Activated CD4-positive, CD25-positive, alpha-beta regulatory T cell treated with anti-CD3 and anti-CD28 coated beads, Interleukin-2, amount 50 U/mL, for 24 hours (primary cell): ENCODE measurements at regions not wholly inside any gene's neighbourhood (a gene's known extent, or its start where the extent isn't known, plus 50 kb on each side); places are given as distances from the start of the nearest gene placed in this dataset.

Experiments used
- ATAC-seq, 2 donors: fragments of 150-1000 bp; cut with Tn5 transposase; one replicate each; pipeline ENCODE4 v1.10.0; 2021; ENCODE audit warnings: mild to moderate bottlenecking in 1 of 2, moderate library complexity in 1 of 2

GRCh38 chr11:28517621-28518020 is 409.4 kb downstream of the METTL15 start:
- no peak for ATAC-seq

- no peak for ATAC-seq
Observed at GRCh38 chr11:28514391-28514790, 406.2 kb downstream of the METTL15 start.

- no peak for ATAC-seq
Observed at GRCh38 chr11:28512143-28512756, 404.1 kb downstream of the METTL15 start.

- no peak for ATAC-seq
Observed at GRCh38 chr11:28505232-28505631, 397.0 kb downstream of the METTL15 start.

GRCh38 chr11:28504555-28505110 is 396.4 kb downstream of the METTL15 start:
- ATAC-seq, result no peak

GRCh38 chr11:28495333-28495732 is 387.1 kb downstream of the METTL15 start:
- ATAC-seq, result no peak

- no peak for ATAC-seq
Observed at GRCh38 chr11:28491431-28491830, 383.2 kb downstream of the METTL15 start.

- no peak for ATAC-seq
Observed at GRCh38 chr11:28490773-28491382, 382.7 kb downstream of the METTL15 start.

- no peak for ATAC-seq
Observed at GRCh38 chr11:28488336-28488735, 380.1 kb downstream of the METTL15 start.

GRCh38 chr11:28483072-28483867 is 375.1 kb downstream of the METTL15 start:
- no peak for ATAC-seq

- no peak for ATAC-seq
Observed at GRCh38 chr11:28482666-28483065, 374.5 kb downstream of the METTL15 start.

- ATAC-seq, result no peak
Observed at GRCh38 chr11:28481616-28482480, 373.7 kb downstream of the METTL15 start.

- no peak for ATAC-seq
Observed at GRCh38 chr11:28480406-28480805, 372.2 kb downstream of the METTL15 start.

- peak in 1 of 2 donors; percentile 51 for ATAC-seq
Observed at GRCh38 chr11:28476864-28477263, 368.7 kb downstream of the METTL15 start.

GRCh38 chr11:28476049-28476448 is 367.9 kb downstream of the METTL15 start:
- ATAC-seq, result no peak

GRCh38 chr11:28472904-28473303 is 364.7 kb downstream of the METTL15 start:
- ATAC-seq, result no peak

GRCh38 chr11:28471537-28471936 is 363.3 kb downstream of the METTL15 start:
- ATAC-seq, result no peak

- ATAC-seq, result no peak
Observed at GRCh38 chr11:28470180-28470579, 362.0 kb downstream of the METTL15 start.

GRCh38 chr11:28466506-28466905 is 358.3 kb downstream of the METTL15 start:
- ATAC-seq, result no peak

- ATAC-seq, result no peak
Observed at GRCh38 chr11:28464252-28464867, 356.2 kb downstream of the METTL15 start.

GRCh38 chr11:28463826-28464225 is 355.6 kb downstream of the METTL15 start:
- no peak for ATAC-seq

- ATAC-seq, result no peak
Observed at GRCh38 chr11:28461846-28462245, 353.7 kb downstream of the METTL15 start.
